Stimulated activated CD8-positive, alpha-beta memory T cell treated with anti-CD3 and anti-CD28 coated beads, Interleukin-7, amount 100 ng/mL, for 4 hours (primary cell): ENCODE measurements at regions not wholly inside any gene's neighbourhood (a gene's known extent, or its start where the extent isn't known, plus 50 kb on each side); places are given as distances from the start of the nearest gene placed in this dataset.
A peak's percentile ranks its signal among the peaks of the same experiment; 100 is the strongest.

ENCODE experiments used
- DNase-seq, 2 donors: peaks; one replicate each; pipeline ENCODE4 v3.0.0-alpha.2; 2020; ENCODE audit warnings: low read depth in 2 of 2

- DNase-seq: no peak
These were observed 181.3 kb upstream of the BCOR start for GRCh38 chrX:40279091-40279430.

GRCh38 chrX:40278340-40279090 is 180.8 kb upstream of the BCOR start:
- DNase-seq: peak; percentile 56 to 65

GRCh38 chrX:40277672-40278071 is 179.9 kb upstream of the BCOR start:
- DNase-seq: no peak

- DNase-seq: no peak
These were observed 175.7 kb upstream of the BCOR start for GRCh38 chrX:40273356-40274050.

- DNase-seq: no peak
These were observed 175.0 kb upstream of the BCOR start for GRCh38 chrX:40272776-40273175.

- no peak for DNase-seq
These were observed 174.4 kb upstream of the BCOR start for GRCh38 chrX:40272141-40272540.

- DNase-seq: no peak
These were observed 170.4 kb upstream of the BCOR start for GRCh38 chrX:40268188-40268520.

GRCh38 chrX:40267334-40268187 is 169.8 kb upstream of the BCOR start:
- DNase-seq: no peak

- peak; percentile 6 to 20 for DNase-seq
These were observed 169.0 kb upstream of the BCOR start for GRCh38 chrX:40266490-40267333.

- DNase-seq: no peak
These were observed 168.2 kb upstream of the BCOR start for GRCh38 chrX:40265936-40266335.

GRCh38 chrX:40263014-40263560 is 165.3 kb upstream of the BCOR start:
- no peak for DNase-seq

GRCh38 chrX:40262157-40263013 is 164.6 kb upstream of the BCOR start:
- no peak for DNase-seq

GRCh38 chrX:40261833-40262156 is 164.0 kb upstream of the BCOR start:
- DNase-seq: no peak

GRCh38 chrX:40260146-40260747 is 162.5 kb upstream of the BCOR start:
- DNase-seq: no peak

- no peak for DNase-seq
These were observed 161.2 kb upstream of the BCOR start for GRCh38 chrX:40258909-40259308.

- no peak for DNase-seq
These were observed 156.0 kb upstream of the BCOR start for GRCh38 chrX:40253771-40254170.

- no peak for DNase-seq
These were observed 151.8 kb upstream of the BCOR start for GRCh38 chrX:40249582-40249981.

- DNase-seq: no peak
These were observed 151.1 kb upstream of the BCOR start for GRCh38 chrX:40248822-40249221.

- DNase-seq: no peak
These were observed 150.3 kb upstream of the BCOR start for GRCh38 chrX:40247848-40248622.

- DNase-seq: no peak
These were observed 149.6 kb upstream of the BCOR start for GRCh38 chrX:40247382-40247781.
